GM12891 (cell line): ENCODE measurements at regions not wholly inside any gene's neighbourhood (a gene's known extent, or its start where the extent isn't known, plus 50 kb on each side); places are given as distances from the start of the nearest gene placed in this dataset.

Source experiments
- DNase-seq: peaks from one replicate; pipeline ENCODE4 v3.0.0; 2011; ENCODE audit warnings: low spot score; ENCODE audit not compliant: insufficient read length
- FAIRE-seq: peaks from 2 replicates; lab custom pipeline; 2011; peaks lifted over from hg19 to GRCh38; lab: Jason Lieb, UNC
- PAX5 ChIP-seq: IDR thresholded peaks from 2 replicates; pipeline ENCODE4 v1.6.1; 2011; ENCODE audit warnings: low read length, moderate library complexity, mild to moderate bottlenecking; ENCODE audit not compliant: insufficient read depth, severe bottlenecking
- POLR2A ChIP-seq: IDR thresholded peaks from 2 replicates; pipeline ENCODE4 v1.6.1; 2011; ENCODE audit warnings: low read depth, low read length, control low read depth
- POLR2AphosphoS5 ChIP-seq: IDR thresholded peaks from 2 replicates; pipeline ENCODE4 v1.6.1; 2011; ENCODE audit warnings: low read depth, low read length, control low read depth
- POU2F2 ChIP-seq: IDR thresholded peaks from 2 replicates; pipeline ENCODE4 v1.6.1; 2011; ENCODE audit warnings: low read depth, mild to moderate bottlenecking, control low read depth, low read length, moderate library complexity
- SPI1 ChIP-seq: IDR thresholded peaks from 2 replicates; pipeline ENCODE4 v1.6.1; 2011; ENCODE audit warnings: low read depth, low read length, control low read depth
- TAF1 ChIP-seq: IDR thresholded peaks from 2 replicates; pipeline ENCODE4 v1.6.1; 2011; ENCODE audit warnings: low read depth, low read length, control low read depth

DNA sequence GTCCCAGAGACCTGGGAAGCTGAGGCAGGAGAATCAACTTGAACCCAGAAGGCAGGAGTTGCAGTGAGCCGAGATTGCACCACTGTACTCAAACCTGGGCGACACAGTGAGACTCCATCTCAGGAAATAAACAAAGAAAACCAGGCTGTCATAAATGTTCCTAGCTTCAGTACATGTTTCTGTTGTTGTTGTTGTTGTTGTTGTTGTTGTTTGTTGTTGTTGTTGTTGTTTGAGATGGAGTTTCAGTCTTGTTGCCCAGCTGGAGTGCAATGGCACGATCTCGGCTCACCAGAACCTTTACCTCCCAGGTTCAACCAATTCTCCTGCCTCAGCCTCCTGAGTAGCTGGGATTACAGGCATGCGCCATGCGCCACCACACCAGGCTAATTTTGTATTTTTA, 452.5 kb downstream of the HS3ST3B1 start:
- DNase-seq (no peak), FAIRE-seq (no peak)
- TF ChIP-seq POU2F2 (no peak), PAX5 (no peak), POLR2A (no peak), SPI1 (no peak), POLR2AphosphoS5 (no peak), TAF1 (no peak)

DNA sequence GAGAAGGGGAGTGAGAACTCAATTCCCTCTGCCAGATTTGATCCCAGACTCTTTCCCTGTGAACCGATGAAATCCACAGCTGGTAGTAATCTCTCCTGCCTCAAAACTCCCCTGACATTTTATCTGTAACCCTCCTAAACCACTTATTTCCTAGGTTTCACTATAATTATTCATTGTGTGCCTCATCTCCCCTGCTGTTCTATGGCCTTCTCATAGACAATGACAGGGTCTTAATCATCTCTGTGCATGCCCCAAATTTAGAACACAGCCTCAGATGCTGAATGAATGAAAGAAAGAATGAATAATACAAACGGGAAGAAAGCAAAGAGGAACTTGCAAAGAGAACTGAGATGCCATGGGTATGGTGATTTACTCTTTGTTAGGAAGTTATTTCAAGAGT, 451.1 kb downstream of the HS3ST3B1 start:
- DNase-seq (no peak), FAIRE-seq (no peak)

GRCh38 chr17:14750866-14751265, 450.0 kb downstream of the HS3ST3B1 start:
- DNase-seq, result no peak
- FAIRE-seq, result no peak
- TF ChIP-seq POLR2AphosphoS5, result no peak
- no peak for TF ChIP-seq PAX5
- no peak for TF ChIP-seq POU2F2
- no peak for TF ChIP-seq SPI1
- no peak for TF ChIP-seq POLR2A
- TF ChIP-seq TAF1, result no peak

More for the DNA sequence above, 451.1 kb downstream of the HS3ST3B1 start:
- TF ChIP-seq SPI1 (no peak), POLR2A (no peak), PAX5 (no peak), POU2F2 (no peak), POLR2AphosphoS5 (no peak), TAF1 (no peak)

DNA sequence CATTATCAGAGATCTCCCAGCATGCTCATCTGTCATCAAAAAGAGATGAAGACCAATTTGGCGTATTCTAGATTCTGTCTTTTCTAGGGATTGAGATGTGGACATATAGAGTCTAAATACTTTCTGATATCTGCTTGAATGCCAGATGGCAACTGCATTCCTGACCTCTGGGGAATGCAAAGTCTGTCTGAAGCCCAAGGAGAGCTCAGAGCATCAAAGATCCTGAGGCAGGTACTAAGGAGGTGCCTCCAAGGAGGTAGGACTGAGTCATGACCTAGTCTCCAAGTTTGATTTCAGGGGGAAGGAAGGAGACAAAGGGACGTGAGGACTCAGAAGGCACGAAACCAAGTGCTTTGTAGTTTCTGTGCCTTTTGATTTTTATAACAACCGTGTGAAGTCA, 448.4 kb downstream of the HS3ST3B1 start:
- DNase-seq (no peak), FAIRE-seq (no peak)
- TF ChIP-seq SPI1 (no peak), POLR2AphosphoS5 (no peak), PAX5 (no peak), POU2F2 (no peak), POLR2A (no peak), TAF1 (no peak)

DNA sequence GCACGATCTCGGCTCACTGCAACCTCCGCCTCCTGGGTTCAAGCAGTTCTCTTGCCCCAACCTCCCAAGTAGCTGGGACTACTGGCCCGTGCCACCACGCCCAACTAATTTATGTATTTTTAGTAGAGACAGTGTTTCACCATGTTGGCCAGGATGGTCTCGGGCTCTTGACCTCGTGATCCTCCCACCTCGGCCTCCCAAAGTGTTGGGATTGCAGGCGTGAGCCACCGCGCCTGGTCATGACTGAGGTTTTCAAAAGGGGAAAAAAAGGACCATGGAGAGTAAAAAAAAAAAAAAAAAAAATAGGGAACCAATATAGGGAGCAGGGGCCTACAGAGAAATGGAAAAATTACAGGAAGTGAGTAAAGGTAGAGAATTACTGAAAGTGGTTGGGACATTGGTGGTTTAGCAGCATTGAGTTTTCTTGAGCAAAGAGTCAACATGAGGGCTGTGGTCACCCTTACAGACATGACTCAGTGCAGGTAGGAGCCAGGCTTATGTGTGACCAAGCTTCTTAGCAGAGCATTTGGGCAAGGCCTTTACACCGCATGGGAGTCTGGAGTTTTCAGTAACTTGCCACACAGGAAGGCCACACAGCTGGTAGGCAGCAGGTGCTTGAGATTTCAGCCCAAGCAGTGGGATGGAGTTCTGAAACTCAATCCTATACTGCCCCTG, 447.3 kb downstream of the HS3ST3B1 start:
- no peak for TF ChIP-seq POU2F2
- TF ChIP-seq SPI1, result no peak
- no peak for TF ChIP-seq TAF1
- no peak for TF ChIP-seq POLR2A
- TF ChIP-seq POLR2AphosphoS5, result no peak
- TF ChIP-seq PAX5, result no peak
- no peak for FAIRE-seq
- no peak for DNase-seq

DNA sequence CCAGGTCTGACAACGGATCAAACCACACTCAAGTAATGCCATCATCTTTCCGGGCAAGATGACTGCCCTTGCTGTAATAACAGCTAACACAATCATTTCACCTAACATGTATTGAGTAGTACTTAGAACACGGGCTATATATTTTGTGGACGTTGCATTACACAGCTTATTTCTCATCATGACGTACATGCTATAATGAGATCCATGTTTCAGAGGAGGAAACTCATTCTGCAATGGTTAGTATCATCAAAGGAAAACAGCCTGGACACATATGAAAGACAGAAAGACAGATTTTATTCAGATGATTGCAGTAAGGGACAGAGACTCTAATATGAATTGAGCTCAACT, 446.7 kb downstream of the HS3ST3B1 start:
- FAIRE-seq (no peak), DNase-seq (no peak)
- TF ChIP-seq SPI1 (no peak), TAF1 (no peak), POLR2A (no peak), PAX5 (no peak), POLR2AphosphoS5 (no peak), POU2F2 (no peak)

- no peak for DNase-seq
- FAIRE-seq, result no peak
- TF ChIP-seq SPI1 (no peak), POLR2A (no peak), POU2F2 (no peak), PAX5 (no peak), TAF1 (no peak), POLR2AphosphoS5 (no peak)
Measured at GRCh38 chr17:14746822-14747602, 446.1 kb downstream of the HS3ST3B1 start.

DNA sequence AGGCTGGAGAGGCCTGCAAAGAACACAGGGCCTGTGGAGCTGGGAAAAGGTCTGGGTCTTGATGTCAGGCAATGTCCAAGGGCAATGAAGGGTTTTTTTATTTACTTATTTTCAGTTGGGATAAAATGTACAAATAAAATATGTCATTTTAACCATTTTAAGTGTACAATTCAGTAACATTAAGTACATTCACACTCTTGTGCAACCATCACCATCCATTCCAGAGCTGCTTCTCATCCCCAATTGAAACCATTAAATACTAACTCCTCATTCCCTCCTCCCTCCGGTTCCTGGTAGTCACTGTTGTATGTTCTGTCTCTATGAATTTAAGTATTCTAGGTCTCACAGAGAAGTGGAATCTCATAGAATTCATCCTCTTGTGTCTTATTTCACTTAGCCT, 444.7 kb downstream of the HS3ST3B1 start:
- no peak for FAIRE-seq
- TF ChIP-seq SPI1 (no peak), POLR2A (no peak), PAX5 (no peak), POU2F2 (no peak), TAF1 (no peak), POLR2AphosphoS5 (no peak)
- no peak for DNase-seq

DNA sequence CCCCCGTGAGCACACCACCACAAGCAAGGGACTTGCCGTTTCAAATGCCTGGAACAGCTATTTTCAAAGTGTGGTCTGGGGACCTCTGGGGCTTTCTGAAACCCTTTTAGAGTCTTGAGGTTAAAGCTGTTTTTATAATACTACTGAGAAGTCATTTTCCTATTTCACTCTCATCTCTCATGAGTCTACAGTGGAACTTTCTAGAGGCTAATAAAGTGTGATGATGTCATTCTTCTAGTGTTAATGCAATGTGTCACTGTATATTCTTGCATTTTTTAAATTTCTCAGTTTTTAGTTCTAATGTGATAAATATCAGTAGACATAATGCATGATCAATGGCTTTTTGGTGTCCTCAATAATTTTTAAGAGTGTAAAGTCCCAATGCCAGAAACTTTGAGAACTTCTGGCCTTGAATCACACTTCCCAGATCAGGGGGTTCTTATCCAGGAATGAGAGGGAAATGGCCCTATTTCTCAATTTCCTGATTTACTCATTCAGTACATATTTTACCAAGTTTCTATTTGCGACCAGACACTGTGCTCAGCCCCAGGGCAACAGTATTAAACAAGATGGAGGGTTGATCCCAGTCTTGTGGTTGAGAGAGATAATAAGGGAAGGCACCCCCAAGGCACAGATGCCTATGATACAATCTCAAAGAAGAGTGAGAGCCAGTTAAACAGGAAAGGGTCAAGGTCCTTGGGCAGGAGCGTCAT, 444.0 kb downstream of the HS3ST3B1 start:
- FAIRE-seq (no peak), DNase-seq (no peak)
- no peak for TF ChIP-seq POLR2AphosphoS5
- no peak for TF ChIP-seq SPI1
- TF ChIP-seq PAX5, result no peak
- no peak for TF ChIP-seq TAF1
- no peak for TF ChIP-seq POU2F2
- no peak for TF ChIP-seq POLR2A
